Fibroblast of skin of left biceps (primary cell): ENCODE measurements at regions not wholly inside any gene's neighbourhood (a gene's known extent, or its start where the extent isn't known, plus 50 kb on each side); places are given as distances from the start of the nearest gene placed in this dataset.
A peak's percentile ranks its signal among the peaks of the same experiment; 100 is the strongest.
"Not testable (repeated sequence)": the region's sequence is repeated elsewhere in the genome, so short reads cannot be mapped to it uniquely, and the experiment has no call there.

Experiments
- DNase-seq, 2 experiments: peaks; one replicate each; pipeline ENCODE4 v3.0.0-alpha.2; 2013; ENCODE audit warnings: low read depth in 2 of 2

GRCh38 chr6:144678844-144679243 is 393.7 kb downstream of the UTRN start:
- DNase-seq = no peak

DNA sequence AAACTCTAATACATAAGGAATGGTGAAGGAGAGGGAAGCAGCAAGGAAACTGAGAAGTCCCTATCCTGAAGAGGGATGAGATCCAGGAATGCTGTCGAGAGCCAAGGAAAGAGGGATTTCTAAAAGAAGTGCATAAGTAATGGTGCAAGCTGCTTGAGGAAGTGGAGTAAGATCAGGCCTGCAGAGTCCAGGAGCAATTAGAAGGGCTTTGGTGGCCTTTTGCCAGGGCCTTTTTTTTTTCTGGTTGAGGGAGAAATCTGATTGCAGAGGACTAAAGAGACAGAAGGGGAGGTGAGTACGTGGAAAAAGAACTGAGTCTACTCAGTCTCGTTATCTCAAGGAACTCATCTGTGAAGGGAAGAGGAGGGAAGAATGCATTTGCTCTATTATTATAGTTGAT is 396.2 kb downstream of the UTRN start:
- no peak for DNase-seq

DNA sequence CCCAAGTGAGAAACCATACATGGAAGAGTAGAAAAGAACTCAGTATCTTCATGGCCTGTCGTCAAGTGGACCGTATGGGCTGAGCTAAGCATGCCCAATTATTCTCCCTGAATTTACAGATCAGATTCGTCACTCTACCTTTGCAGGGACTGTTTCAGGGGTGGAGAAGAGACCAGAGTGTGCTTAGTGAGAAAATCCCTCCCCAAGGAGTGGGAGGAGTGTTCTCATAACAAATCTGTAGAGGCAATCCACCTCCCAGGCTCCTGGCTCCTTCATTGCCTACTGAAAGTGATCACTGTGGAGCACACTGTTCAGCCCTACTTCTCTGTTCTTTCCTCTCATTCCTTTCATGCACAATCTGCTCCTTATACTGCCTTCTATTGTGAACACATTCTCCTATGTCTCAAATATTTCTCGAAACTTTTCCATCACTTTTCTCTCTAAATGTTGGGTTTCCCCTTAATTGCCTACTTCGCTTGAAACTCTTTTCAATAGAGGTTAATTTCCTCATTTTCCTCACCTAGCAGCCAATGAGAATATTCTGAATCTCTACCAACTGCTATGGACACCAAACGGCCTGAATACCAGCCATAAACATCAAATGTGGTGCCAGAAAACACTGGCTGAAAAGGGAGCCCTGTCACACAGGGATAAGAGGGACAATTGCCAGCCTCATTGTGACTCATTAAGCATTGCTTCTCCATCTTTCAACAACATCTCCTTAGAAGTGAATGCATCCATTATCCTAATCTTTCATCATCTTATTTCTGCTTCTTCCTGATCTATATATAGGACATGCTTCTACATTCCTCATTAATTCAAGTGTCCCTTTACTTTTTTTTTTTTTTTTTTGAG is 398.3 kb downstream of the UTRN start:
- no peak for DNase-seq

DNA sequence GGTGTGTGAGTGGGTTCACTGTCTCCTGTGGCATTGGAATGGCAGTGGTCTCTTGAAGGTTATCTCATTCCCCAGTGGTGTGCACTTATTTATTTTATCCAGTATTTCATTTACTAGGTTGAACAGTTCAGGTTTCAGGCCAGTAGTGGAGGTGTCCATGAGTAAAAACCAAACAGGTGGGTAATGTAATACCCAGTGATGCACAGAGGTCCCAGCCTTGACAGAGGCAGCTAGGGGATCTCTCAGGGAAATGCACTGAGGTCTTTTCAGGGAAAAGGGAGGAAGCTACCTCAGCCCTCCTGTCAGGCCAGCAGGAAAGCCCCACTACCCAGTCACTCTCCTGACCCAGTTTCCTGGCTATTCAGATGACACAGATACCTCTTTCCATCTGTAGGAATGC is 403.6 kb downstream of the UTRN start:
- no peak for DNase-seq

- DNase-seq = no peak
Observed at GRCh38 chr6:144689503-144690040, 404.4 kb downstream of the UTRN start.

DNA sequence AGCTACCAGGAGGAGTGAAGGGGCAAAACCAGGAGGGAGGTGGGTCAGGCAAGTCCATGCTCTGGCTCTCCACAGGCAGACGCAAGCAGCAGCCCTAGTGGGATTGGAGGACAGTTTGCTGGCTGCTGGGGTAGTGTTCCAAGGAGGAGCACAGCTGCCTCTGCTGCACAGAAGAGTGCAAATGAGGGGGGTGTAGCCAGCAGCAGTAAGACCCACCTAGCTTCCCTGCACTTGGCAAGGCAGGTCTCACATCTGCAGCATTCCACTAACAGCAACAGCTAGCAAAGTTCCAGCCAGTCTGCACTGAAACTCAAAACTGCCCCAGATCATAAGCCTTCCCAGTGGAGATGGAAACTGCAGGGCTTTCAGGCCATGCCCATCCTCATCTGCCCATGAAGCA is 405.0 kb downstream of the UTRN start:
- DNase-seq = no peak

DNA sequence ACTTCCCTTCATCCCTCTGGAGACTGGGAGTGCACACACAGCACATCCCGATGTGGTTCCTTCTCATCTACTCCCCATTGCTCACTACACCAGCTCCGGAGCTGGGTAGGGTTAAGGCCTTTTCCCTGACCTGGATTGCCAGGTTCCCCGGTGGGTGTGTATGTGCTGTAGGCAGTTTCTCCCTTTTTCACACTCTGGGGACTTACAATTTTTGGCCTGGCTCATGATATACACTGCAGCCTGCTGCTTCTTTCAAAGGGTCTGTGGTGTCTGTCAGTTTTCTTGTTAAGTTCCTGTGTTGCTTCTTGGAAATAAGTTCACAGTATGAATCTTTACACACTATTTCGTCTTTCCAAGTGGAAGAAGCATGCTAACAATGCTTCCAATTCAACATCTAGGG is 405.5 kb downstream of the UTRN start:
- no peak for DNase-seq

DNA sequence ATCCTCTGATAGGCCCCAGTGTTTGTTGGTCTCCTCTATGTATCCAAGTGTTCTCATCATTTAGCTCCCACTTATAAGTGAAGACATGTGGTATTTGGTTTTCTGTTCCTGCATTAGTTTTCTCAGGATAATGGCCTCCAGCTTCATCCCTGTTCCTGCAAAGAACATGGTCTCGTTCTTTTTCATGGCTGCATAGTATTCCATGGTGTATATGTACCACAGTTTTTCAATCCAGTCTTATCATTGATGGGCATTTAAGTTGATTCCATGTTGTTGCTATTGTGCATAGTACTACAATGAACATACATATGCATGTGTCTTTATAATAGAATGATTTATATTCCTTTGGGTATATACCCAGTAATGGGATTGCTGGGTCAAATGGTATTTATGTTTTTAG is 406.9 kb downstream of the UTRN start:
- DNase-seq = not testable (repeated sequence)

DNA sequence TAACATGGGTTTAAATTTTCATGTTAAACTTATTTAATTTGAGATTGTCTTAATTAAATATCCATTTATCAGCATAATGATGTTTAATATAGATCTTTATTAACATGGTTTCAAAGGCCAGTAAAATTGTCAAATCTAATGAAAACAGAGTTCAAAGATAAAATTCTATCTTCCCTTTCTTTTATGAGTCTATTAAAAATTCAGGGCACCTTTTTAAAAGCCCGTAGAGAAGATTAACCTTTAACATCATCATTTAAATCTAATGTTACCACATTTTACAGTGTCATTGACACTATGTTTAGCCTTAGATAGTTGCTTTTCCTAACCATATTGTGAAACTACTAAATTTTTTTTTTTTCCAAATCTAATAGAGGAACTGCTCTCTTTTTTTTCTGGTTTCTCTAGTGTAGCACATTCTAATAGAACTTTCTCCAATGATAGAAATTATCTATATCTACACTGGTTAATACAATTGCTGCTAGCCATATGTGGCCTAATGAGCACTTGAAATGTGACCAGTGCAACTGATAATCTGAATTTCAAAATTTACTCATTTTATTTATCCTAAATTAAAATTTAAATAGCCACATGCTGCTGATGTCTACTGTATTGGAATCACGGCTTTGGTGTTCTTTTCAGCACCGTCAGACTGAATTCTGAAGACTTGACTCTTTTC is 410.9 kb downstream of the UTRN start:
- DNase-seq = no peak

- no peak for DNase-seq
Observed at GRCh38 chr6:144696610-144697368, 411.7 kb downstream of the UTRN start.

DNA sequence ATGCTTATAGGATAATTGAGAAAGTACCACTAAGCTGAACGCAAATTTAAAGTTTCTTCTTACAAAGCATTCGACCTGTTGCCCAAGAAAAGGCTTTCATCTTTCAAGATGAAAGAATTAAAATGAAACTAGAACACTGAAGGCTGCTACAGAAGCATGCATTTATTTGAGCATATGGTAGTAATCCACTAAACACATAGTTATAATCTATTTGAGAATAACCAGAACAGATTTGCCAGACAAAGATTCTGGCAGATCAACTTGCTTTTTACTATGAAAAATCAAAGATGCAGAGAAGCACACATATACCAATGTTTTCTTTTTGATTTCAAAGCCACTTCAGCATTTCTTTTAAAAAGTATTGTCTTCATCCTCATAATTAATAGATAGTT is 412.2 kb downstream of the UTRN start:
- no peak for DNase-seq

- DNase-seq = no peak
Observed at GRCh38 chr6:144697801-144698200, 412.7 kb downstream of the UTRN start.

- no peak for DNase-seq
Observed at GRCh38 chr6:144702781-144703180, 417.6 kb downstream of the UTRN start.

DNA sequence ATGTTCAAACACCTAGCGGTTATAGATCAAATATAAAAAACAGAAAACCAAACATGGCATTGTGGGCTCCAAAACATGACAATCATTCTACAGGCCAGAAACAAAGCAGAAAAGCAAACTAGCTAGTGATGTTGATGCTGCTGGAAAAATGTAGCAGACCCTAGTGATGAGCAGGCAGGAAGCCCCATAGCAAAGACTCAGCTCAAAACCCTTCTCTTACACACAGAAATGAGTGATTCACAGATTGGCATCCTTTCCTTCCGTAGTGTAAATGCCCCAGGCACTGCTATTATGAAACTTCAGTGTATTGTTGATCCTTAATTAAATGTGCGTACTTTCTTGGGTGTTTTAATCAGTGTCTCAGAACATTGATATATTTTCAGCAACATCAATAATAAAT is 425.1 kb downstream of the UTRN start:
- peak; percentile 44 to 51 for DNase-seq

GRCh38 chr6:144711661-144712060 is 426.5 kb downstream of the UTRN start:
- DNase-seq = no peak

DNA sequence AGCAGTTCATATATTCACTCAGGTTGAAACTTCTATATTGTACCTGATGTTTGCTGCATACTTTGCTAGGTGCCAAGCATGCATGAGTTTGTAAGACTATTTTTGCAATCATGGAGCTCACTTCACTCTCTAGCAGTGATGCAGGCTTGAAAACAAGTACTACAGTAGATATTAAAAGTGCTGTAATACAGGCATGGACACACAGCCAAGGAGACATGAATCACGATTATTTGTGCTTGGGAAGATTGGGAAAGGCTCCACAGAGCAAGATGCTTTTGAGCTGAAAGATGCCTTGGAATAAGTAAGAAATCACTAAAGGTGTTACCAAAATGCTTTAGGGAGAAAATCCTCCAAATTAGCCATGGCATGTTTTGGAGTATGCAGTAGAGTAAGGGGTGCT is 427.4 kb downstream of the UTRN start:
- no peak for DNase-seq

- DNase-seq = no peak
Observed at GRCh38 chr6:144714021-144714712, 429.0 kb downstream of the UTRN start.

DNA sequence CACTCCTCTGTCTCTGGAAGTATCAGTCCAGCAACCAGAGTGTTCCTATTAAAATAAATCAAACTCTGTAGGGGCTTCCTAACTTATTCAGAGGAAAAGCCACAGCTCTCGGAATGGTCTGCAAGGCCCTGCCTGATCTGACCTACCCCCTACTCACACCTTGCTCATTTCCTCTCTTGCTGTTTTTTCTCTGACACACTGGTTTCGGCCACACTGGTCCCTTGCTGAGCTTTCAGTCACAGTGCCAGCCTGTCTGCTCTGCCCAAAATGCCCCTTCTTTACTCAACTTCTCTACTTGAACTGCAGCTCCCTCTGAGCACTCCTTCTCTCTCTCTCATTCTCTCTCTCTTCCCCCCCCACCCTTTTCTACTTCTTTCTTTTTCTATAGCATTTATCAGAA is 430.2 kb downstream of the UTRN start:
- no peak for DNase-seq

DNA sequence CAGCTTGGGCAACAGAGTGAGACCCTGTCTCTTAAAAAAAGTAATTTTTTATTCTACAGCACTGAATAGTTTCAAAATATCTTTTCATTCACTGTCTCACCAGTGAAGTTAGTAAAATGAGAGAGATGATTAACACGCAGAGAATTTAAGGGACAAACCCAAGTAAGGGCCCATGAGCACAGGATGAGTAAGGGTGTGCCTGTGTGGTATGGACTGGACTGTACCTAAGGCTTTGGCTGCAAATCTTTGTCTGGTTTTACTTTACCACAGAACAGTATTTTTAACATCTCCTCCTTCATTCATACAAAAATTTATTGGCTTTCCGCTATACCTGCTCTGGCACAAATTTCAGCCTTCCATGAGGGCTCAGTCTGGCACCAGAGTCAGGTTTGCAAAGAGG is 433.3 kb downstream of the UTRN start:
- DNase-seq = no peak

GRCh38 chr6:144721232-144721631 is 436.1 kb downstream of the UTRN start:
- no peak for DNase-seq

DNA sequence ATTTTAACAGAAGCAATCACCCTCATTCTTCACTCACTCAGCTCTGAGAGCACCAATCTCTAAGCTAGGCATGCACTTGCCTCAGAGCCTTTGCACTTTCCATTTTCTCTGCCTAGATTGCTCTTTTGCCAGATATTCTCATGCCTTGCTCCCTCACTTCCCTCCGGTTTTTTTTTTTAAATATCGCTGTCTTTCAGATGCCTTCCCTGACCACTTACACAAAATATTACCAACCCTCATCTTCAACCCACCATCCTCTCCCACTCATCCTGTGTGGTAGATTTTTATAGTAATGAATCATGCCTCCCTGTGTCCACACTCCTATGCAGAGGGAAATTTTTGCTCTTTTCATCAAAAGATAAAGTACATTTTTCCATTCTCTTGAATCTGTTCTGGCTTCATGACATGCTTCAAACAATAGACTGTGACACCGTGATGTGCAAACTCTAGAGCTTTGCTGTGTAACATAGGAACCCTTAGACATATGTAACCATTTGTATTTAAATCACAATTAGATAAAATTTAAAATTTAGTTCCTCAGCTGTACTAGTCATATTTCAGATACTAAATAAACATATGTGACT is 437.1 kb downstream of the UTRN start:
- DNase-seq = no peak
